ENCODE measurements at regions not wholly inside any gene's neighbourhood (a gene's known extent, or its start where the extent isn't known, plus 50 kb on each side); places are given as distances from the start of the nearest gene placed in this dataset.

DNA sequence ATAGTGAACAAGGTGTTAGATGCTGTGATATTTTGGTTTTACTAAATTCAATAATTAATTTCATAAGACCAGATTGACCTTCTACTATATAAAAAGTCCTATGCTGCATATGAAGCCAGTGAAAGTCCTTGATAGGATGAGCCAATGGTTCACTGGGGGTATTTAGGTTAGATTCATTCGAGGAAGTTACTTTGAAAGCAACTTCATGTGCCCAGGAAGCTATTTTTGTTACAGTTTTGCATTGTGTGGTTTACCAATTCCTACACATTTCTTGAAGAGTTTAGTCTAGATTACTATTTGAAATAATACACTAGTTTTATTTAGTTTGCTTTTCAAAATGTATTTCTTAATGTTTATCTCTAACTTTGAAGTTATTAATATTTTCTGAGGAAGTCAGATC lies 58.5 kb upstream of the RMST start:
- Mint-ChIP-seq H3K4me1 (no peaks in the 10 kb centered on the region), H3K9me3 (ENCODE audit: low read depth) (no peaks in the 10 kb centered on the region), H3K36me3 (ENCODE audit: low read depth) (no peaks in the 10 kb centered on the region), H3K27me3 (no peaks in the 10 kb centered on the region), H3K27ac (no peak overlapping the region), H3K4me3 (no peak overlapping the region)
- intact Hi-C loops (cut with DNase I, micrococcal nuclease): loop anchor here (5.0 to 10.0 kb wide), 4 partner anchors 257 to 827 kb away; no protein-coding TSS in a partner anchor
- ATAC-seq: no peak
- DNase-seq: no peak
- POLR2A ChIA-PET: no interaction called here
- CTCF ChIA-PET: interaction anchor here (1.4 to 2.1 kb wide), 4 partner anchors 11 to 416 kb away, joined by 3 to 6 read pairs (median 4); no protein-coding TSS in a partner anchor

DNA sequence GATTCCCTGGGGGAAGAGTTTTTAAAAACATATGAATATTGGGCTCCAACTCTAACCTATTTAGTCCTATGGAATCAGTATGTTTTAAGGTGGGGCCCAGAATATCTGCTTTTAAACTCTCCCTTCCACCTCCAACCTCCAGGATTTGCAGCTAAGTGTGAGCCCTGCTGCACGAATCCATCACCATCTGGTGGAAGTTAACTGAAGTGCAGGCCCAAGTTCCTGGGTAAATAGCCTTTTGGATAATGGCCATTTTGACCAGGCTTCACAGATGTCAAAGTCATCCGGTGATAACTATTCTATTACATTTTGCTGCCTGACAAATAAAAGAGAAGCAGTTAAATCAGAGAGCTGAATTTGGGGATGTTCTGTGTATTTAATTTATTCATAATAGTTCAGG lies 58.1 kb upstream of the RMST start:
- ATAC-seq (no peak), DNase-seq (peak; percentile 25)
- CTCF ChIA-PET: interaction anchor here (0.9 to 2.1 kb wide), 5 partner anchors 11 to 417 kb away, joined by 3 to 6 read pairs (median 4); no protein-coding TSS in a partner anchor
- Mint-ChIP-seq H3K9me3 (ENCODE audit: low read depth) (no peaks in the 10 kb centered on the region), H3K36me3 (ENCODE audit: low read depth) (no peaks in the 10 kb centered on the region), H3K4me1 (no peaks in the 10 kb centered on the region), H3K27ac (no peak overlapping the region), H3K27me3 (no peaks in the 10 kb centered on the region), H3K4me3 (no peak overlapping the region)
- intact Hi-C loops (cut with DNase I, micrococcal nuclease): loop anchor here (5.0 to 10.0 kb wide), 4 partner anchors 257 to 827 kb away; no protein-coding TSS in a partner anchor
- POLR2A ChIA-PET: no interaction called here

- ATAC-seq (no peak), DNase-seq (no peak)
- no peaks in the 10 kb centered on the region for H3K27me3 Mint-ChIP-seq
- no peak overlapping the region for H3K27ac Mint-ChIP-seq
- CTCF ChIA-PET: no interaction called here
- no peaks in the 10 kb centered on the region for H3K36me3 Mint-ChIP-seq (ENCODE audit: low read depth)
- POLR2A ChIA-PET: no interaction called here
- H3K9me3 Mint-ChIP-seq (ENCODE audit: low read depth): no peaks in the 10 kb centered on the region
- no peaks in the 10 kb centered on the region for H3K4me1 Mint-ChIP-seq
- intact Hi-C loops (cut with DNase I, micrococcal nuclease): loop anchor here in 1 of 2 experiments (10.0 kb wide), 1 partner anchor 414 kb away; no protein-coding TSS in a partner anchor
- H3K4me3 Mint-ChIP-seq: no peak overlapping the region
These were observed 54.2 kb upstream of the RMST start for GRCh38 chr12:97408363-97408762.

DNA sequence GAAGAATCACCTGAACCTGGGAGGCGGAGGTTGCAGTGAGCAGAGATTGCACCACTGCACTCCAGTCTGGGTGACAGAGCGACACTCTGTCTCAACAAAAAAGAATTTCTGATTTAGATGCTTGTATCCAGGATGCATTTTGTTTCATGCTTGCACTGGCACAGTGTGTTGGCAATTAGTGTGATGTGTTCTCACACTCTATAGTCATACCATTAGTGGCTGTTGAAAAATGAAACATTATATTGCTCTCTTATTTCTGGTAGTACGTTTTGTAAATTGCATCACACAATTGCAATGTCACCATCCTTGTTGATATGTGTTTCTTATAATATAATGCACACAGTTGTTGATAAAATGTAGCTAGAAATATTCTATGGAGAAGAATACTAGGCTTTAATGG lies 51.3 kb upstream of the RMST start:
- POLR2A ChIA-PET: no interaction called here

More for the DNA sequence above, 51.3 kb upstream of the RMST start:
- Mint-ChIP-seq H3K36me3 (ENCODE audit: low read depth) (no peaks in the 10 kb centered on the region), H3K9me3 (ENCODE audit: low read depth) (no peaks in the 10 kb centered on the region), H3K4me3 (no peak overlapping the region), H3K27me3 (peaks cover 3% of the 10 kb centered on the region), H3K4me1 (no peaks in the 10 kb centered on the region), H3K27ac (no peak overlapping the region)
- DNase-seq (no peak), ATAC-seq (no peak)
- CTCF ChIA-PET: interaction anchor here (0.6 kb wide), 1 partner anchor 369 kb away, joined by 4 read pairs; no protein-coding TSS in a partner anchor
- intact Hi-C loops (cut with DNase I, micrococcal nuclease): no loop called here
